ENCODE measurements at regions not wholly inside any gene's neighbourhood (a gene's known extent, or its start where the extent isn't known, plus 50 kb on each side); places are given as distances from the start of the nearest gene placed in this dataset.

DNA sequence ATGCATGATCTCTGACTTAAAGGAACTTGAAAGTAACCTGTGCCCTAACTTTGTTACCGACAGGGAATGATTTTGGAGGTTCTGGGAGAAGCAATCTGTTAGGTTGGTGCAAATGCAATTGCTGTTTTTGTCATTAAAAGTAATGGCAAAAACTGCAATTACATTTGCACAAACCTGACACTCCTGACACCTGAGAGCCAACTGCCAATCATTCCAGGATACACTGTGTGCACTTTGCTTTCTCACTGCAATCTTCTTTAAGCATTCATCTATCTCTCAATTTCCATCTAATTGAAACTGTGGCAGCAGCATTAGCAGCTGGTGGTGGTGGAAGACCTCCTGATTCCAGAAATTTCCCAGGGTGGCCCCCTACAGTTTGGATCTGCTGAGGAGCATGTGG, 87.6 kb upstream of the CYP1B1 start:
- H3K36me3 ChIP-seq (ENCODE audit: insufficient read depth, low read length), result no peaks in the 10 kb centered on the region
- H3K9ac ChIP-seq (ENCODE audit: low read depth, low read length, poor library complexity, severe bottlenecking), result no peak overlapping the region
- H3K9me2 ChIP-seq (replicated peaks; ENCODE audit: low read depth, low read length), result no peaks in the 10 kb centered on the region
- H3K79me2 ChIP-seq (ENCODE audit: insufficient read depth, low read length), result no peaks in the 10 kb centered on the region
- no peak overlapping the region for H2AFZ ChIP-seq (ENCODE audit: low read length)
- no peaks in the 10 kb centered on the region for H4K20me1 ChIP-seq (ENCODE audit: insufficient read depth, low read length, poor library complexity, severe bottlenecking)
- H3K4me2 ChIP-seq (ENCODE audit: low read depth, low read length, poor library complexity, severe bottlenecking), result no peak overlapping the region
- no peaks in the 10 kb centered on the region for H3F3A ChIP-seq (ENCODE audit: low read depth)
- H3K4me1 ChIP-seq (ENCODE audit: insufficient read depth, low read length, poor library complexity, severe bottlenecking), result no peaks in the 10 kb centered on the region
- no peak overlapping the region for H3K4me3 ChIP-seq (ENCODE audit: low read length, poor library complexity, severe bottlenecking)
- H3K27me3 ChIP-seq (ENCODE audit: insufficient read depth, low read length, poor library complexity, severe bottlenecking), result no peaks in the 10 kb centered on the region
- no peak for TF ChIP-seq EZH2phosphoT487 (IDR thresholded peaks at IDR 0.05; ENCODE audit: borderline replicate concordance)
- TF ChIP-seq, protein P1, sequence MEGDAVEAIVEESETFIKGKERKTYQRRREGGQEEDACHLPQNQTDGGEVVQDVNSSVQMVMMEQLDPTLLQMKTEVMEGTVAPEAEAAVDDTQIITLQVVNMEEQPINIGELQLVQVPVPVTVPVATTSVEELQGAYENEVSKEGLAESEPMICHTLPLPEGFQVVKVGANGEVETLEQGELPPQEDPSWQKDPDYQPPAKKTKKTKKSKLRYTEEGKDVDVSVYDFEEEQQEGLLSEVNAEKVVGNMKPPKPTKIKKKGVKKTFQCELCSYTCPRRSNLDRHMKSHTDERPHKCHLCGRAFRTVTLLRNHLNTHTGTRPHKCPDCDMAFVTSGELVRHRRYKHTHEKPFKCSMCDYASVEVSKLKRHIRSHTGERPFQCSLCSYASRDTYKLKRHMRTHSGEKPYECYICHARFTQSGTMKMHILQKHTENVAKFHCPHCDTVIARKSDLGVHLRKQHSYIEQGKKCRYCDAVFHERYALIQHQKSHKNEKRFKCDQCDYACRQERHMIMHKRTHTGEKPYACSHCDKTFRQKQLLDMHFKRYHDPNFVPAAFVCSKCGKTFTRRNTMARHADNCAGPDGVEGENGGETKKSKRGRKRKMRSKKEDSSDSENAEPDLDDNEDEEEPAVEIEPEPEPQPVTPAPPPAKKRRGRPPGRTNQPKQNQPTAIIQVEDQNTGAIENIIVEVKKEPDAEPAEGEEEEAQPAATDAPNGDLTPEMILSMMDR (conservative IDR thresholded peaks at IDR 0.05; ENCODE audit: low read length), result no peak
- no peaks in the 10 kb centered on the region for H3K9me3 ChIP-seq (ENCODE audit: insufficient read depth, low read depth, low read length)

DNA sequence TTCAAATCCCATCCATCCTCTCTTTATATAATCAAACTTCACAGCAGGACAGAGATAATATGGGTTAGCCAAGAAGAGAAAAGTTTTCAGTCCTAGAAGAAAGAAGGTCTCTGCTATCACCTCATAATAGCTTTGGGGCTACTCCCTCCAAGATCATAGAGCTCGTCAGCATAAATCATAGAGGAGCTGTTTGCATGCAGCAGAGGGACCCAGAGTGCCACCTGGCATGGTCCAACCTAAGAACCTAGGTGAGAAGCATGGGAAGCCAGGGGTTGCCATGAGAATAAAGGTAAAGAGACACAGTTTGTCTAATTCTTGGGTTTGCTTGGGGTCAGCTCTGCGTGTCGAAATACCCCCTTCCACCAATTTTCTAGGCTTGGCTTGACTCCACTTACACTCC, 87.1 kb upstream of the CYP1B1 start:
- Histone ChIP-seq H2AFZ (ENCODE audit: low read length) (no peak overlapping the region), H3K4me3 (ENCODE audit: low read length, poor library complexity, severe bottlenecking) (no peak overlapping the region), H3K36me3 (ENCODE audit: insufficient read depth, low read length) (no peaks in the 10 kb centered on the region), H3K27me3 (ENCODE audit: insufficient read depth, low read length, poor library complexity, severe bottlenecking) (no peaks in the 10 kb centered on the region), H3K79me2 (ENCODE audit: insufficient read depth, low read length) (no peaks in the 10 kb centered on the region), H3F3A (ENCODE audit: low read depth) (no peaks in the 10 kb centered on the region), H4K20me1 (ENCODE audit: insufficient read depth, low read length, poor library complexity, severe bottlenecking) (no peaks in the 10 kb centered on the region), H3K9ac (ENCODE audit: low read depth, low read length, poor library complexity, severe bottlenecking) (no peak overlapping the region), H3K4me1 (ENCODE audit: insufficient read depth, low read length, poor library complexity, severe bottlenecking) (no peaks in the 10 kb centered on the region), H3K4me2 (ENCODE audit: low read depth, low read length, poor library complexity, severe bottlenecking) (no peak overlapping the region), H3K9me2 (replicated peaks; ENCODE audit: low read depth, low read length) (no peaks in the 10 kb centered on the region), H3K9me3 (ENCODE audit: insufficient read depth, low read depth, low read length) (no peaks in the 10 kb centered on the region)
- TF ChIP-seq, protein P1 (conservative IDR thresholded peaks at IDR 0.05; ENCODE audit: low read length), result no peak
- no peak for TF ChIP-seq EZH2phosphoT487 (IDR thresholded peaks at IDR 0.05; ENCODE audit: borderline replicate concordance)

DNA sequence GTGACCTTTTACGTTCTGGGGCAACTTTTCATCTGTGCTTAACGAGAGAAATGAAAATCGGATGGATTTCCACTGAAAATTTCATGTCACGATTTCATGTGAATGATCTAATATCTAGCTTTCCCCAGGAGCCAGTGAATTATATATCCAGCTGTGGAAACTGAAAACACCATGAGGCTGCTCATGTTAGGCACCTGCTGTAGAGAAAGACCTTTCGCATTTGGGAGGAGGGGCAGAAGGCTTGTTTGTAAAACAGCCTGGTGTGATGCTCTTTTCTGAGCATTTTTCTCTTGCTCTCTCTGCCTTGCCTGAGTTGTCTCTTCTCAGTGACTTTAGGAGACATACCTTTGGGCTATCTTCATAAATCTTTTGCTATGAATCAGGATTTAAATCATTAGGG, 84.6 kb upstream of the CYP1B1 start:
- no peaks in the 10 kb centered on the region for H3F3A ChIP-seq (ENCODE audit: low read depth)
- H3K4me1 ChIP-seq (ENCODE audit: insufficient read depth, low read length, poor library complexity, severe bottlenecking), result no peaks in the 10 kb centered on the region
- peaks cover 6% of the 10 kb centered on the region for H3K27me3 ChIP-seq (ENCODE audit: insufficient read depth, low read length, poor library complexity, severe bottlenecking)
- H4K20me1 ChIP-seq (ENCODE audit: insufficient read depth, low read length, poor library complexity, severe bottlenecking), result no peaks in the 10 kb centered on the region
- H2AFZ ChIP-seq (ENCODE audit: low read length), result no peak overlapping the region
- no peaks in the 10 kb centered on the region for H3K9me2 ChIP-seq (replicated peaks; ENCODE audit: low read depth, low read length)
- H3K4me3 ChIP-seq (ENCODE audit: low read length, poor library complexity, severe bottlenecking), result no peak overlapping the region
- H3K9ac ChIP-seq (ENCODE audit: low read depth, low read length, poor library complexity, severe bottlenecking), result no peak overlapping the region
- no peaks in the 10 kb centered on the region for H3K79me2 ChIP-seq (ENCODE audit: insufficient read depth, low read length)
- no peaks in the 10 kb centered on the region for H3K36me3 ChIP-seq (ENCODE audit: insufficient read depth, low read length)
- H3K9me3 ChIP-seq (ENCODE audit: insufficient read depth, low read depth, low read length), result no peaks in the 10 kb centered on the region
- TF ChIP-seq EZH2phosphoT487 (IDR thresholded peaks at IDR 0.05; ENCODE audit: borderline replicate concordance), result no peak
- TF ChIP-seq, protein P1 (conservative IDR thresholded peaks at IDR 0.05; ENCODE audit: low read length), result no peak
- no peak overlapping the region for H3K4me2 ChIP-seq (ENCODE audit: low read depth, low read length, poor library complexity, severe bottlenecking)

Measured in Loucy (cell line).